ENCODE measurements at regions not wholly inside any gene's neighbourhood (a gene's known extent, or its start where the extent isn't known, plus 50 kb on each side); places are given as distances from the start of the nearest gene placed in this dataset.

DNA sequence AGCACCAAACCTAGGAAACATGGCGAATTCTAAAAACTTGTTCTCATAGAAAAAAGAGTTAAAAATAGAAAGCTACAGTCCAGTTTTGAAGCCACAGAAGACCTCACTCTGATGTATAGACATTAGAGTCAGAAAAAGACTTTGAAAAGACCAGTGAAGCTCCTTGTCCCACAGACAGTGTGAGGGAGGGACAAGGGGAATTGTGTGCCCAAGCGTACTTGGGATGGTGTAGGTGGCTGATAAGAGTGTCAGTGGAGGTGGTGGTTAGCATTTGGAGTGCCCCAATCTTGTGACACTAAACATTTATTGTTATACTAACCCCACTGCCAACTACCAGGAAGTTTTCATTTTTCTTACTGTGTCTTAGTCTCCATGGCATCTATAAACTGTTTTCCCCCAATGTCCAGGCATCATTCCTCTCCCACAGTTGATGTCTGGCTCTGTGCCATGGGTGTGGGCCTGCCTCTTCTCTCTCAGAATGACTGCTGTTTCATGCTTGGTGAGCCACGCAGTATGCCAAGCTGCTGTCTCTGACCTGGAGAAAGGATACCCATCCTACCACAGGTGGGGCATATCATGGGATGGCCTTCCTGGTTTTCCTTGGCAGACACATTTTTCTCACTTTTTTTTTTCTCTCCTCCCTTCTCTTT, 161.4 kb downstream of the RPIA start:
- ChIA-PET POLR2A (no interaction called here), CTCF (interaction anchor here (1.1 to 2.0 kb wide), 2 partner anchors 21 to 27 kb away, joined by 3 to 7 read pairs; no protein-coding TSS in a partner anchor)
- FAIRE-seq (no peak), DNase-seq (ENCODE audit: low read depth, low spot score) (no peak)
- H3K4me3 ChIP-seq (replicated peaks in 1 of 3; ENCODE audit: insufficient read depth in 1 of 3, low read depth in 1 of 3, low read length in 3 of 3) = no peak overlapping the region
- no peak overlapping the region for H3K4me2 ChIP-seq (ENCODE audit: insufficient read depth, low read length)
- H3K9ac ChIP-seq (replicated peaks; ENCODE audit: extremely low read depth, insufficient read depth, low read length) = no peak overlapping the region
- dilution Hi-C loops (cut with MboI; ENCODE audit: extremely low pct_ligation_motif_present, low sequenced_read_pairs) (no loop called here), intact Hi-C loops (cut with micrococcal nuclease) (no loop called here)
- no peak overlapping the region for H3K27ac ChIP-seq (ENCODE audit: insufficient read depth, low read depth, low read length)
- H3K4me1 ChIP-seq (ENCODE audit: control insufficient read depth, extremely low read depth, insufficient read depth, low read length) = peaks cover 2% of the 10 kb centered on the region
- no peak for TF ChIP-seq FOS (IDR thresholded peaks at IDR 0.05; ENCODE audit: borderline replicate concordance, insufficient read depth, low read length)
- H4K20me1 ChIP-seq (replicated peaks; ENCODE audit: control insufficient read depth, extremely low read depth, insufficient read depth, low read length) = no peaks in the 10 kb centered on the region
- no peaks in the 10 kb centered on the region for H3K36me3 ChIP-seq (ENCODE audit: control insufficient read depth in 2 of 2, extremely low read depth in 1 of 2, insufficient read depth in 2 of 2, low read length in 2 of 2)
- H3K9me3 ChIP-seq (replicated peaks; ENCODE audit: control insufficient read depth, insufficient read depth, low read length) = no peaks in the 10 kb centered on the region
- no peak overlapping the region for H2AFZ ChIP-seq (ENCODE audit: low read depth, low read length)
- H3K9me1 ChIP-seq (replicated peaks; ENCODE audit: control insufficient read depth, extremely low read depth, insufficient read depth, low read length) = no peaks in the 10 kb centered on the region
- no TSS peak for BruUV-seq (replicated peaks)
- peaks cover 0 to 11% of the 10 kb centered on the region in 2 experiments for H3K27me3 ChIP-seq (ENCODE audit: control insufficient read depth in 2 of 2, insufficient read depth in 2 of 2, low read length in 2 of 2)
- no peaks in the 10 kb centered on the region for H3K79me2 ChIP-seq (ENCODE audit: control insufficient read depth, insufficient read depth, low read length)

DNA sequence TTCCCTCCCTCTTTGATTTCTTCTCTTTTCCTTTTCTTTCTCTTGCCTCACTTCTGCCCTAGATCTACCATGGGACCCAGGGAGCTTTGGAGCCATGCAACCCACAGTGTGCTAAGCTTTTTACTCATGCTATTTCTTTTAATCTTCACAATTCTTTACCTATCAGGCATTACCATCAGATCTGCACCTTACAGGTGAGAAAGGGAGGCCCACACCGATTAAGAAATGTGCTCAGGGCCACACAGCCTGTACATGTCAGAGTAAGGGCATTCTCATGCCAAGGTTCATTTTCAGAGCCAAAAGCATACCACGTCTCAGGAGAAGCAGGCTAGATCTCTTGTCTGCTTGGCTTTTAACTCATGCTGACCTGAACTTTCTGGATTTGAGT, 161.9 kb downstream of the RPIA start:
- H3K9me1 ChIP-seq (replicated peaks; ENCODE audit: control insufficient read depth, extremely low read depth, insufficient read depth, low read length) = no peaks in the 10 kb centered on the region
- no peaks in the 10 kb centered on the region for H3K9me3 ChIP-seq (replicated peaks; ENCODE audit: control insufficient read depth, insufficient read depth, low read length)
- no peaks in the 10 kb centered on the region for H4K20me1 ChIP-seq (replicated peaks; ENCODE audit: control insufficient read depth, extremely low read depth, insufficient read depth, low read length)
- dilution Hi-C loops (cut with MboI; ENCODE audit: extremely low pct_ligation_motif_present, low sequenced_read_pairs) = no loop called here
- no peak overlapping the region for H3K27ac ChIP-seq (ENCODE audit: insufficient read depth, low read depth, low read length)
- intact Hi-C loops (cut with micrococcal nuclease) = no loop called here
- BruUV-seq (replicated peaks) = no TSS peak
- FAIRE-seq (no peak), DNase-seq (ENCODE audit: low read depth, low spot score) (no peak)
- TF ChIP-seq, protein P1, sequence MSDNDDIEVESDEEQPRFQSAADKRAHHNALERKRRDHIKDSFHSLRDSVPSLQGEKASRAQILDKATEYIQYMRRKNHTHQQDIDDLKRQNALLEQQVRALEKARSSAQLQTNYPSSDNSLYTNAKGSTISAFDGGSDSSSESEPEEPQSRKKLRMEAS (IDR thresholded peaks at IDR 0.05; ENCODE audit: insufficient read depth, insufficient read length) = no peak
- TF ChIP-seq, protein P2, sequence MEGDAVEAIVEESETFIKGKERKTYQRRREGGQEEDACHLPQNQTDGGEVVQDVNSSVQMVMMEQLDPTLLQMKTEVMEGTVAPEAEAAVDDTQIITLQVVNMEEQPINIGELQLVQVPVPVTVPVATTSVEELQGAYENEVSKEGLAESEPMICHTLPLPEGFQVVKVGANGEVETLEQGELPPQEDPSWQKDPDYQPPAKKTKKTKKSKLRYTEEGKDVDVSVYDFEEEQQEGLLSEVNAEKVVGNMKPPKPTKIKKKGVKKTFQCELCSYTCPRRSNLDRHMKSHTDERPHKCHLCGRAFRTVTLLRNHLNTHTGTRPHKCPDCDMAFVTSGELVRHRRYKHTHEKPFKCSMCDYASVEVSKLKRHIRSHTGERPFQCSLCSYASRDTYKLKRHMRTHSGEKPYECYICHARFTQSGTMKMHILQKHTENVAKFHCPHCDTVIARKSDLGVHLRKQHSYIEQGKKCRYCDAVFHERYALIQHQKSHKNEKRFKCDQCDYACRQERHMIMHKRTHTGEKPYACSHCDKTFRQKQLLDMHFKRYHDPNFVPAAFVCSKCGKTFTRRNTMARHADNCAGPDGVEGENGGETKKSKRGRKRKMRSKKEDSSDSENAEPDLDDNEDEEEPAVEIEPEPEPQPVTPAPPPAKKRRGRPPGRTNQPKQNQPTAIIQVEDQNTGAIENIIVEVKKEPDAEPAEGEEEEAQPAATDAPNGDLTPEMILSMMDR (IDR thresholded peaks at IDR 0.05; ENCODE audit: extremely low read depth in 1 of 2, insufficient read depth in 1 of 2, low read depth in 1 of 2, low read length in 2 of 2) = no peak
- TF ChIP-seq MYC (IDR thresholded peaks at IDR 0.05; ENCODE audit: low read depth, low read length) (no peak), GATA2 (IDR thresholded peaks at IDR 0.05; ENCODE audit: insufficient read depth, insufficient read length, low read depth, low read length) (no peak), POLR2A (IDR thresholded peaks at IDR 0.05; ENCODE audit: low read depth, low read length) (no peak), POLR2AphosphoS5 (IDR thresholded peaks at IDR 0.05; ENCODE audit: insufficient read depth, low read depth, low read length) (no peak), JUN (IDR thresholded peaks at IDR 0.05; ENCODE audit: borderline replicate concordance, insufficient read depth, insufficient read length, low read depth) (no peak), EZH2 (IDR thresholded peaks at IDR 0.05; ENCODE audit: borderline replicate concordance, low read depth, low read length, severe bottlenecking) (no peak), FOS (IDR thresholded peaks at IDR 0.05; ENCODE audit: borderline replicate concordance, insufficient read depth, low read length) (no peak)
- peaks cover 0 to 11% of the 10 kb centered on the region in 2 experiments for H3K27me3 ChIP-seq (ENCODE audit: control insufficient read depth in 2 of 2, insufficient read depth in 2 of 2, low read length in 2 of 2)
- ChIA-PET CTCF (interaction anchor here (2.0 kb wide), 1 partner anchor 27 kb away, joined by 7 read pairs; no protein-coding TSS in a partner anchor), POLR2A (no interaction called here)
- H3K4me2 ChIP-seq (ENCODE audit: insufficient read depth, low read length) = no peak overlapping the region
- H3K36me3 ChIP-seq (ENCODE audit: control insufficient read depth in 2 of 2, extremely low read depth in 1 of 2, insufficient read depth in 2 of 2, low read length in 2 of 2) = no peaks in the 10 kb centered on the region
- peaks cover 6% of the 10 kb centered on the region for H3K4me1 ChIP-seq (ENCODE audit: control insufficient read depth, extremely low read depth, insufficient read depth, low read length)
- no peak overlapping the region for H3K4me3 ChIP-seq (replicated peaks in 1 of 3; ENCODE audit: insufficient read depth in 1 of 3, low read depth in 1 of 3, low read length in 3 of 3)
- no peaks in the 10 kb centered on the region for H3K79me2 ChIP-seq (ENCODE audit: control insufficient read depth, insufficient read depth, low read length)
- no peak overlapping the region for H3K9ac ChIP-seq (replicated peaks; ENCODE audit: extremely low read depth, insufficient read depth, low read length)
- H2AFZ ChIP-seq (ENCODE audit: low read depth, low read length) = no peak overlapping the region
